ENCODE measurements at regions not wholly inside any gene's neighbourhood (a gene's known extent, or its start where the extent isn't known, plus 50 kb on each side); places are given as distances from the start of the nearest gene placed in this dataset.
"Not testable (repeated sequence)": the region's sequence is repeated elsewhere in the genome, so short reads cannot be mapped to it uniquely, and the experiment has no call there.

DNA sequence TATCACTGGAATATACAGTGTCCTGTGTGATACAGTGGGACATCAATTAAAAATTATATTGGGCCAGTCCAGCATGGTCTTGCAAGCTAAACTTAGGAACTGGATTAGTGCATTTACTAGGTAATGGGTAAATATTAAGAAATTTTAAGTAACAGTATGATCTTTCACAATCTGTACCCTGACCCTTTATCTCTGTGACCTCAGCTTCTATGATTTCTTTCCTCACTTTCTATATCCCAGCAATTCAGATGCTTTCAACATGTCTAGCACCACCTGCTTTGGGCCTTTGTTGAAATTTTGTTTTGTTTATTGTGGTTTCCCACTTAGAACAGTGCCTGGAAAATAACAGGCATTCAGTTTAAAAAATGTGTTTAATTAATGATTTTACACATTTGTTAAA, 2295.4 kb downstream of the ARAP2 start:
- TF ChIP-seq POLR2AphosphoS5 (IDR thresholded peaks at IDR 0.05; ENCODE audit: low read depth, low read length) = no peak
- TF ChIP-seq TCF7L2 (IDR thresholded peaks at IDR 0.05; ENCODE audit: low read depth, low read length) = no peak
- TF ChIP-seq, protein P1, sequence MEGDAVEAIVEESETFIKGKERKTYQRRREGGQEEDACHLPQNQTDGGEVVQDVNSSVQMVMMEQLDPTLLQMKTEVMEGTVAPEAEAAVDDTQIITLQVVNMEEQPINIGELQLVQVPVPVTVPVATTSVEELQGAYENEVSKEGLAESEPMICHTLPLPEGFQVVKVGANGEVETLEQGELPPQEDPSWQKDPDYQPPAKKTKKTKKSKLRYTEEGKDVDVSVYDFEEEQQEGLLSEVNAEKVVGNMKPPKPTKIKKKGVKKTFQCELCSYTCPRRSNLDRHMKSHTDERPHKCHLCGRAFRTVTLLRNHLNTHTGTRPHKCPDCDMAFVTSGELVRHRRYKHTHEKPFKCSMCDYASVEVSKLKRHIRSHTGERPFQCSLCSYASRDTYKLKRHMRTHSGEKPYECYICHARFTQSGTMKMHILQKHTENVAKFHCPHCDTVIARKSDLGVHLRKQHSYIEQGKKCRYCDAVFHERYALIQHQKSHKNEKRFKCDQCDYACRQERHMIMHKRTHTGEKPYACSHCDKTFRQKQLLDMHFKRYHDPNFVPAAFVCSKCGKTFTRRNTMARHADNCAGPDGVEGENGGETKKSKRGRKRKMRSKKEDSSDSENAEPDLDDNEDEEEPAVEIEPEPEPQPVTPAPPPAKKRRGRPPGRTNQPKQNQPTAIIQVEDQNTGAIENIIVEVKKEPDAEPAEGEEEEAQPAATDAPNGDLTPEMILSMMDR (IDR thresholded peaks at IDR 0.05) = no peak
- TF ChIP-seq, protein P2, sequence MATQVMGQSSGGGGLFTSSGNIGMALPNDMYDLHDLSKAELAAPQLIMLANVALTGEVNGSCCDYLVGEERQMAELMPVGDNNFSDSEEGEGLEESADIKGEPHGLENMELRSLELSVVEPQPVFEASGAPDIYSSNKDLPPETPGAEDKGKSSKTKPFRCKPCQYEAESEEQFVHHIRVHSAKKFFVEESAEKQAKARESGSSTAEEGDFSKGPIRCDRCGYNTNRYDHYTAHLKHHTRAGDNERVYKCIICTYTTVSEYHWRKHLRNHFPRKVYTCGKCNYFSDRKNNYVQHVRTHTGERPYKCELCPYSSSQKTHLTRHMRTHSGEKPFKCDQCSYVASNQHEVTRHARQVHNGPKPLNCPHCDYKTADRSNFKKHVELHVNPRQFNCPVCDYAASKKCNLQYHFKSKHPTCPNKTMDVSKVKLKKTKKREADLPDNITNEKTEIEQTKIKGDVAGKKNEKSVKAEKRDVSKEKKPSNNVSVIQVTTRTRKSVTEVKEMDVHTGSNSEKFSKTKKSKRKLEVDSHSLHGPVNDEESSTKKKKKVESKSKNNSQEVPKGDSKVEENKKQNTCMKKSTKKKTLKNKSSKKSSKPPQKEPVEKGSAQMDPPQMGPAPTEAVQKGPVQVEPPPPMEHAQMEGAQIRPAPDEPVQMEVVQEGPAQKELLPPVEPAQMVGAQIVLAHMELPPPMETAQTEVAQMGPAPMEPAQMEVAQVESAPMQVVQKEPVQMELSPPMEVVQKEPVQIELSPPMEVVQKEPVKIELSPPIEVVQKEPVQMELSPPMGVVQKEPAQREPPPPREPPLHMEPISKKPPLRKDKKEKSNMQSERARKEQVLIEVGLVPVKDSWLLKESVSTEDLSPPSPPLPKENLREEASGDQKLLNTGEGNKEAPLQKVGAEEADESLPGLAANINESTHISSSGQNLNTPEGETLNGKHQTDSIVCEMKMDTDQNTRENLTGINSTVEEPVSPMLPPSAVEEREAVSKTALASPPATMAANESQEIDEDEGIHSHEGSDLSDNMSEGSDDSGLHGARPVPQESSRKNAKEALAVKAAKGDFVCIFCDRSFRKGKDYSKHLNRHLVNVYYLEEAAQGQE (IDR thresholded peaks at IDR 0.05; ENCODE audit: insufficient read depth in 1 of 2, low read depth in 2 of 2, low read length in 1 of 2) = no peak
- TF ChIP-seq SIN3A (IDR thresholded peaks at IDR 0.05; ENCODE audit: borderline replicate concordance, insufficient read depth, low read depth, low read length) = no peak
- Histone ChIP-seq H3K36me3 (ENCODE audit: control insufficient read depth, insufficient read depth, low read length) (no peaks in the 10 kb centered on the region), H3K9me3 (ENCODE audit: control insufficient read depth, insufficient read depth, low read depth, low read length) (no peaks in the 10 kb centered on the region), H3K4me1 (ENCODE audit: control insufficient read depth, insufficient read depth, low read length) (no peaks in the 10 kb centered on the region), H3K27me3 (ENCODE audit: control insufficient read depth, insufficient read depth, low read length) (no peaks in the 10 kb centered on the region), H3K27ac (ENCODE audit: low read length) (no peak overlapping the region), H3K4me3 (ENCODE audit: low read depth in 2 of 2, low read length in 2 of 2) (no peak overlapping the region)
- ChIA-PET POLR2A (no interaction called here), CTCF (no interaction called here)
- DNase-seq (ENCODE audit: low read depth, low spot score) (no peak), ATAC-seq (no peak)
- BruUV-seq (replicated peaks) = no TSS peak
- in situ Hi-C loops (cut with HindIII; ENCODE audit: low pct_unique_long_range_greater_than_20kb, low sequenced_read_pairs) (no loop called here), intact Hi-C loops (cut with micrococcal nuclease; ENCODE audit: unreplicated experiment) (no loop called here)

DNA sequence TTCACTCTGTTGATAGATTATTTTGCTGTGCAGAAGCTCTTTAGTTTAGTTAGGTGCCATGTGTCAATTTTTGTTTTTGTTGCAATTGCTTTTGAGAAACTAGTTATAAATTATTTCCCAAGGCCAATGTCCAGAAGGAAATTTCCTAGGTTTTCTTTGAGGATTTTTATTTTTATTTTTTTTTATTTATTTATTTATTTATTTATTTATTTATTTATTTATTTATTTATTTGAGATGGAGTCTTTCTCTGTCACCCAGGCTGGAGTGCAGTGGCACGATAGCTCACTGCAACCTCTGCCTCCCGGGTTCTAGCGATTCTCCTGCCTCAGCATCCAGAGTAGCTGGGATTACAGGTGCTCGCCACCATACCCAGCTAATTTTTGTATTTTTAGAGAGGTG, 2290.5 kb downstream of the ARAP2 start:
- DNase-seq (ENCODE audit: low read depth, low spot score); H3K4me1 ChIP-seq (ENCODE audit: control insufficient read depth, insufficient read depth, low read length); BruUV-seq (replicated peaks); POLR2A ChIA-PET; CTCF ChIA-PET; H3K36me3 ChIP-seq (ENCODE audit: control insufficient read depth, insufficient read depth, low read length); H3K27ac ChIP-seq (ENCODE audit: low read length); intact Hi-C loops (cut with micrococcal nuclease; ENCODE audit: unreplicated experiment); in situ Hi-C loops (cut with HindIII; ENCODE audit: low pct_unique_long_range_greater_than_20kb, low sequenced_read_pairs); H3K9me3 ChIP-seq (ENCODE audit: control insufficient read depth, insufficient read depth, low read depth, low read length); ATAC-seq; H3K27me3 ChIP-seq (ENCODE audit: control insufficient read depth, insufficient read depth, low read length); H3K4me3 ChIP-seq (ENCODE audit: low read depth in 2 of 2, low read length in 2 of 2): not testable (repeated sequence)

DNA sequence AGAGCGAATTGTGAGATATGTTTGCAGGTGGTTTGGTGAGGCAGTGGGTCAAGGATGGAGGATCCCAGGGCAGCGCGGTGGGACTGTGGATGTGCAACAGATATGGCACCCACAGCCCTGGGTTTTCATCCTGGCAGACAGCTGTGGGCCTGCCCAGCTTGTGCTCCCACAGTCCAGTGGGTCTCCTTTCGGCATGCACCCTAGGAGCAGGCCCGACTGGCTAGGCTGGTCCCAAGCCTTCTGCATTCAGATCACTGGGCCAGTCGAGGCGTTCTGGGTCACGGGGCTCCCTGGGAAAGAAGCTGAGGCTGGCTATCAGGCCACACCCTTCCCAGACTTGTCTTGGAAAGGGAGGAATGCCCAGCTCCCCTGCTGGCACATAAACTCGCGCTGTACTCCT, 2289.6 kb downstream of the ARAP2 start:
- TF ChIP-seq, protein P1 (IDR thresholded peaks at IDR 0.05) = no peak
- TF ChIP-seq, protein P2 (IDR thresholded peaks at IDR 0.05; ENCODE audit: insufficient read depth in 1 of 2, low read depth in 2 of 2, low read length in 1 of 2) = no peak
- TF ChIP-seq SIN3A (IDR thresholded peaks at IDR 0.05; ENCODE audit: borderline replicate concordance, insufficient read depth, low read depth, low read length) (no peak), TCF7L2 (IDR thresholded peaks at IDR 0.05; ENCODE audit: low read depth, low read length) (no peak), POLR2AphosphoS5 (IDR thresholded peaks at IDR 0.05; ENCODE audit: low read depth, low read length) (no peak)
- CTCF ChIA-PET = no interaction called here

More for the DNA sequence above, 2289.6 kb downstream of the ARAP2 start:
- no TSS peak for BruUV-seq (replicated peaks)
- DNase-seq (ENCODE audit: low read depth, low spot score) = no peak
- intact Hi-C loops (cut with micrococcal nuclease; ENCODE audit: unreplicated experiment) = no loop called here
- Histone ChIP-seq H3K4me1 (ENCODE audit: control insufficient read depth, insufficient read depth, low read length) (no peaks in the 10 kb centered on the region), H3K4me3 (ENCODE audit: low read depth in 2 of 2, low read length in 2 of 2) (no peak overlapping the region), H3K9me3 (ENCODE audit: control insufficient read depth, insufficient read depth, low read depth, low read length) (no peaks in the 10 kb centered on the region), H3K36me3 (ENCODE audit: control insufficient read depth, insufficient read depth, low read length) (no peaks in the 10 kb centered on the region), H3K27ac (ENCODE audit: low read length) (no peak overlapping the region), H3K27me3 (ENCODE audit: control insufficient read depth, insufficient read depth, low read length) (no peaks in the 10 kb centered on the region)
- in situ Hi-C loops (cut with HindIII; ENCODE audit: low pct_unique_long_range_greater_than_20kb, low sequenced_read_pairs) = no loop called here
- POLR2A ChIA-PET = no interaction called here
- ATAC-seq = no peak

All from Panc1 (cell line).